C1 segment of cervical spinal cord (tissue), 14 donors: ENCODE measurements at regions not wholly inside any gene's neighbourhood (a gene's known extent, or its start where the extent isn't known, plus 50 kb on each side); places are given as distances from the start of the nearest gene placed in this dataset.

Experiments
- DNase-seq, 14 donors: peaks; one replicate each; lab custom pipeline; 2025; lab: John Stamatoyannopoulos, UW

- no peak for DNase-seq
Measured at GRCh38 chr4:164396439-164396838, 357.5 kb upstream of the SMIM31 start.

- DNase-seq, result no peak
Measured at GRCh38 chr4:164402554-164402953, 351.4 kb upstream of the SMIM31 start.

- no peak for DNase-seq
Measured at GRCh38 chr4:164405774-164406173, 348.2 kb upstream of the SMIM31 start.

DNA sequence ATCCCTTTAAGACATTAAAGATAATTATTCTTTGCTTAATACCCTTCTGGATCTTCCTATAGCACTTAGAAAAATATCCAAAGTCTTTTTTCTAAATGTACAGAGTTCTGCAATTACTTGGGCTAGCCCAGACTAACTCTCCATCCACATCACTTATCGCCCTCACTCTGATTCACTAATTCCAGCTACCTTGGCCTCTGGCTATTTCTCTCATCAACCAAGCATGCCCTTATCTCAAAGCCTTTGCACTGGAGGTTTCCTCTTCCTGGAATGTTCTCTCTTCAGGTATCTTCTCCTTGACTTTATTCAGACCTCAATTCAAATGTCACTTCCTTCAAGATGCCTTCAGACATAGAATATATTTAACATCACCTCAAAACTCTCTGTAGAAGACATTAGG, 345.1 kb upstream of the SMIM31 start:
- DNase-seq, result no peak

- DNase-seq, result no peak
Measured at GRCh38 chr4:164410401-164410800, 343.5 kb upstream of the SMIM31 start.

GRCh38 chr4:164412246-164412645, 341.7 kb upstream of the SMIM31 start:
- no peak for DNase-seq

DNA sequence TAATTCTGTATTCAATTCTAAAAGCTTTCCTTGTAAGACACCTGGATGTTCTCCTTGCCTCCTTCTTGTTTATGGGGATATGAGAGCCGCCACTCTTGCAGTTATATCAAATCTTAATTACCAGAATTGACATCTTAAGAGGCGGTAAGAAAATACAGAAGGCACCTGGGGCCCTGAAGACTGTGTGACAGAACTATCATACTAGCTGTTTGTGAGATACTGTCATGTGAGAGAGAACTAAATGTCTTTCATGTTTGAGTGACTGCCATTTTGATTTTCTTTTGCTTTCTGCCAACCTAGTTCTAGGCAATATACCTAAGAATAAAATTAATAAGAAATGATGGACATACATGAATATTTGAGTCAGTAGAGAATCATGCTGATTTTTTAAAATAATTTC, 340.2 kb upstream of the SMIM31 start:
- no peak for DNase-seq

DNA sequence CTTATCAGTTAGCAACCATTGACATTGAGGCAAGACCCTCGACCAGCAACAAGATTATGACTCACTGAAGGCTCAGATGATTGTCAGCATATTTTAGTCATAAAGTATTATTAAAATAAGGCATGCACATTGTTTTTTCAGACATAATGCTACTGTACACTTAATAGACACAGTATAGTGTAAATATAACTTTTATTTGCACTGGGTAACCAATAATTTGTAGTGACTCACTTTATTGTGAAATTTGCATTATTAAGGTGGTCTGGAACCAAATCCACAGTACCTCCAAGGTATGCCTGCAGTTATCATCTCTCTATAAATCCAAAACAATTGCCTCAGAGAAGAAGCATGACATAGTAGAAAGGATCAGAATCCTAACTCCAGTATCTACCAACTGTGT, 330.1 kb upstream of the SMIM31 start:
- no peak for DNase-seq

- no peak for DNase-seq
Measured at GRCh38 chr4:164424846-164425245, 329.1 kb upstream of the SMIM31 start.

GRCh38 chr4:164428561-164428960, 325.4 kb upstream of the SMIM31 start:
- DNase-seq, result no peak

GRCh38 chr4:164438321-164438720, 315.6 kb upstream of the SMIM31 start:
- no peak for DNase-seq

GRCh38 chr4:164439037-164439436, 314.9 kb upstream of the SMIM31 start:
- no peak for DNase-seq

DNA sequence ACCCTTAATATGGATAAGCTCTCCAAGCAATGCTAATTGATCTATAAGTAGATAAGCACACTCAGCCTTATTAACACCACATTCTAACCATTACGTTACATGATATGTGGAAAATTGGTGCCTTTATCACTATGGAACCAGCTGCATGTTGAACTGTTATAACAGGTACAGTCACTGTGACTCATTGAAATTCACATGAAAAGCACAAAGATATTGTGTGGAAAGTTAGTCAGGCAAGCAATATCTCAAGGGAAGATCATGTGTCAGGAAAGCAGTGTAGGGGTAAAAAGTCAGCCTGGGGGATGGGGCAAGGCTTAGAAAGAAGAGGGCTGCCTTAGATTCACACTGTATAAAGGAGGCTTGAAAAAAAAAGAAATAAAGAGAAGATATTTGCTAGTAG, 313.7 kb upstream of the SMIM31 start:
- no peak for DNase-seq

- DNase-seq, result no peak
Measured at GRCh38 chr4:164441109-164441508, 312.8 kb upstream of the SMIM31 start.

DNA sequence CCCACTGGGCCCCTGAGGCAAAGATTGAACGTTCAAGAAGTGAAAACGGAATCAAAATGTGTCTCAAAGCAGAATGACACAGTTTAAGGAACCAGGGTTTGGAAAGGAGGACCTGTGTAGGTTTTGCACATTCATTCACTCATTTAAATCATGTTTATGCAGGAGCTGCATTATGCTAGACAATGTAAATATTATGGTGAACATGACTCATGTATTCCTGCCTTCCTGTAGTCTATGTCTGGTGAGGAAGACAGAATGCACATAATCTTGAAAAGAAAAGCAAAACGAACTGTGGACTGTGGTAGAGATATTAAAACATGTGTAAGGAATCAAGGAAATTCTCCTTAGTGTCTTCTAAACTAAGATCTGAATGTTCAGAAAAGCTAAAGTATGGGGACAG, 311.8 kb upstream of the SMIM31 start:
- no peak for DNase-seq

DNA sequence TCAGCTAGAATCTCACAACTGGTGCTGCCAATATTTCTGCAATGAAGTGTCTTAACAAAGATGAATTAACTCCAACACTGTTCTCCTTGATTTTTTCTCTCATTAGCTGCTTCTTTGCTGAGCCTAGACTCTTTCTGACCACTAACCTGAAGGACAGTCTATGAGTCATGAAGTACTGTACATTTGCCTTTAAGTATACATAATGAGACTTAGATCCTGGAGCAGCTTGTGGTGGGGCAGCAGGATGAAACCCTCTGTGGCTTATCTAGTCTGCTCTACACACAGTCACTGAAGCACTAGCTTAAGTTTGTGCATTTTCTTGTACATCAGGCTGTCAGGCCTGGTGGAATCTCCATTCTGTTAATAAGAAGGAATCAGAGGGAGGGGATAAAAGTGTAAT, 307.4 kb upstream of the SMIM31 start:
- no peak for DNase-seq

- DNase-seq, result no peak
Measured at GRCh38 chr4:164461901-164462300, 292.0 kb upstream of the SMIM31 start.

DNA sequence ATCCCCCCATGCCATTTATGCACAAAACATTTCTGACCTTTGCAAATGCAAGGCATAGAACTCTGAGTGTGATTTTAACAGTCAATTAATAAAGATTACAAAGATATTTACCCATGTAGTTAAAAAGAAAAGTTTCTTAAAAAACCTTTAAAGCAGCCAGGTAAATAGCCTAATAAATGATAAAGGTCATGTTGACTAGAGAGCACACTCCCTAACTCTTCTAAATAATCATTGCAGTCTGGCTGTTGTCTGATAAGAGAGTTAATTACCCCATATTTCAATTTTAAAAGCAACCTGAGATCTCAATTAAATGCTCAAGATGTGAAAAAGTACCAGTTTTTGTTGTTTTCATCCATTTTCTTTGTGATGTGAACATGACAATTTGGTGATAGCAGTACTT, 291.5 kb upstream of the SMIM31 start:
- DNase-seq, result no peak

GRCh38 chr4:164464313-164464712, 289.6 kb upstream of the SMIM31 start:
- DNase-seq, result no peak

GRCh38 chr4:164467493-164467892, 286.4 kb upstream of the SMIM31 start:
- DNase-seq, result no peak

DNA sequence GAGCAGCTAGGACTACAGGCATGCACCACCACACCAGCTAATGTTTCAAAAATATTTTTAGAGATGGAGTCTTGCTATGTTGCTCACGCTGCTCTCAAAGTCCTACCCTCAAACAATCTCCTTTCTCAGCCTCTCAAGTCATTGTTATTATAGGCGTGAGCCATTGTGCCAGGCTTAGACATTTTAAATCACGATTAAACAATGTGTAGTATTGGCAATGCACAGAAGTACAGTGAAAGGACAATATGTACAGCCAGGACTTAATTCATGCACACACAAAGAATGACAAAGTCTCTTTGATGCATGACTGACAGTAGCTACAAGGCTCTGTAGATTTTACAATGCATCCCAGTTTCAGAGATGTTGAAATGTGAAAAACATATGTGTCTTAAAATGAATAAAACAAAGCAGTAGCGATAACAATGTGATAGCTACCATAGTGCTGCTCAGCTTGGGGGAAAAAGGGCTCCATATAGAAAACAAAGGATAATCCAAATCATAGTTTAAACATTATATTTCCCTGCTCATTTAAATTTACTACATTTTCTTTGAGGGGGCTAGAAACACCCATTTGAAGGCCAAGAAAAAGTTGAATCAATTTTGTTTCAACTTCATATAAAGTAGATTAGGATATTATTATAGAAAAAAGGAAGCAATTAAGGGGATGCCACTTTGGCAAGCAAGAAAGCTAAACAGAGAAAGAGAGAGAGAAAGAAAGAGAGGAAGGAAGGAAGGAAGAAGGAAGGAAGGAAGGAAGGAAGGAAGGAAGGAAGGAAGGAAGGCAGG, 272.4 kb upstream of the SMIM31 start:
- DNase-seq, result no peak

GRCh38 chr4:164482092-164482404, 271.9 kb upstream of the SMIM31 start:
- DNase-seq, result no peak

- DNase-seq, result no peak
Measured at GRCh38 chr4:164482758-164483157, 271.2 kb upstream of the SMIM31 start.

GRCh38 chr4:164483711-164484110, 270.2 kb upstream of the SMIM31 start:
- no peak for DNase-seq
